ENCODE measurements at regions not wholly inside any gene's neighbourhood (a gene's known extent, or its start where the extent isn't known, plus 50 kb on each side); places are given as distances from the start of the nearest gene placed in this dataset.

GRCh38 chr20:40591119-40591518 lies 97.9 kb downstream of the MAFB start (continued):
- TF ChIP-seq GLI2 (tag by site-specific recombination; IDR thresholded peaks at IDR 0.05; ENCODE audit: borderline replicate concordance, low read depth) (no peak), ZNF677 (tag by site-specific recombination; IDR thresholded peaks at IDR 0.05) (no peak), ZNF24 (tag by site-specific recombination; IDR thresholded peaks at IDR 0.05) (no peak), ZNF521 (tag by site-specific recombination; IDR thresholded peaks at IDR 0.05) (no peak), PRDM10 (tag by site-specific recombination; IDR thresholded peaks at IDR 0.05) (no peak), GLIS2 (tag by site-specific recombination; IDR thresholded peaks at IDR 0.05) (no peak), ZNF23 (tag by site-specific recombination; IDR thresholded peaks at IDR 0.05; ENCODE audit: borderline replicate concordance) (no peak), ZNF768 (tag by site-specific recombination; IDR thresholded peaks at IDR 0.05) (no peak), ZNF223 (tag by site-specific recombination; IDR thresholded peaks at IDR 0.05) (no peak), ZNF138 (tag by site-specific recombination; IDR thresholded peaks at IDR 0.05; ENCODE audit: borderline replicate concordance) (no peak), ZNF449 (tag by site-specific recombination; IDR thresholded peaks at IDR 0.05) (no peak), ZNF248 (tag by site-specific recombination; IDR thresholded peaks at IDR 0.05) (no peak)

GRCh38 chr20:40589581-40589980 lies 99.5 kb downstream of the MAFB start:
- ChIA-PET CTCF (interaction anchor here (0.6 kb wide), 1 partner anchor 17 kb away, joined by 3 read pairs; no protein-coding TSS in a partner anchor), POLR2A (no interaction called here)
- TF ChIP-seq ELK4 (IDR thresholded peaks at IDR 0.05; ENCODE audit: borderline replicate concordance, low read depth, low read length) = no peak
- TF ChIP-seq ZSCAN4 (tag by site-specific recombination; IDR thresholded peaks at IDR 0.05) = no peak
- no peak for TF ChIP-seq ZNF830 (tag by site-specific recombination; IDR thresholded peaks at IDR 0.05; ENCODE audit: low read depth)
- Histone ChIP-seq H3K4me3 (ENCODE audit: low read depth, low read length) (no peak overlapping the region), H3K9me3 (ENCODE audit: control insufficient read depth, insufficient read depth, low read depth, low read length) (no peaks in the 10 kb centered on the region), H3K36me3 (ENCODE audit: control insufficient read depth in 2 of 2, insufficient read depth in 1 of 2, low read length in 2 of 2) (no peaks in the 10 kb centered on the region), H3K27ac (ENCODE audit: extremely low read depth, low read depth, low read length) (no peak overlapping the region), H3K4me1 (ENCODE audit: control insufficient read depth, insufficient read depth, low read length) (no peaks in the 10 kb centered on the region)

- ChIA-PET CTCF (interaction anchor here (0.6 kb wide), 1 partner anchor 18 kb away, joined by 3 read pairs; no protein-coding TSS in a partner anchor), POLR2A (no interaction called here)
- Histone ChIP-seq H3K9me3 (ENCODE audit: control insufficient read depth, insufficient read depth, low read depth, low read length) (no peaks in the 10 kb centered on the region), H3K36me3 (ENCODE audit: control insufficient read depth in 2 of 2, insufficient read depth in 1 of 2, low read length in 2 of 2) (no peaks in the 10 kb centered on the region), H3K4me1 (ENCODE audit: control insufficient read depth, insufficient read depth, low read length) (no peaks in the 10 kb centered on the region), H3K4me3 (ENCODE audit: low read depth, low read length) (no peak overlapping the region), H3K27ac (ENCODE audit: extremely low read depth, low read depth, low read length) (no peak overlapping the region)
- TF ChIP-seq ZNF707 (tag by site-specific recombination; IDR thresholded peaks at IDR 0.05) = no peak
- no peak for TF ChIP-seq ZIC2 (tag by site-specific recombination; IDR thresholded peaks at IDR 0.05)
- TF ChIP-seq ZNF404 (tag by site-specific recombination; IDR thresholded peaks at IDR 0.05) = no peak
- no peak for TF ChIP-seq ZNF558 (tag by site-specific recombination; IDR thresholded peaks at IDR 0.05)
- no peak for TF ChIP-seq ZNF610 (tag by site-specific recombination; IDR thresholded peaks at IDR 0.05; ENCODE audit: borderline replicate concordance)
- TF ChIP-seq GLI4 (tag by site-specific recombination; IDR thresholded peaks at IDR 0.05) = no peak
- TF ChIP-seq ZNF530 (tag by site-specific recombination; IDR thresholded peaks at IDR 0.05; ENCODE audit: low read depth) = no peak
- TF ChIP-seq ATF2 (tag by site-specific recombination; IDR thresholded peaks at IDR 0.05; ENCODE audit: low read depth) = no peak
- no peak for TF ChIP-seq ZNF175 (tag by site-specific recombination; IDR thresholded peaks at IDR 0.05)
- no peak for TF ChIP-seq ZSCAN5A (tag by site-specific recombination; IDR thresholded peaks at IDR 0.05)
Measured at GRCh38 chr20:40588891-40589290, 100.1 kb downstream of the MAFB start.

All from HEK293 (cell line).